ENCODE measurements at regions not wholly inside any gene's neighbourhood (a gene's known extent, or its start where the extent isn't known, plus 50 kb on each side); places are given as distances from the start of the nearest gene placed in this dataset.

DNA sequence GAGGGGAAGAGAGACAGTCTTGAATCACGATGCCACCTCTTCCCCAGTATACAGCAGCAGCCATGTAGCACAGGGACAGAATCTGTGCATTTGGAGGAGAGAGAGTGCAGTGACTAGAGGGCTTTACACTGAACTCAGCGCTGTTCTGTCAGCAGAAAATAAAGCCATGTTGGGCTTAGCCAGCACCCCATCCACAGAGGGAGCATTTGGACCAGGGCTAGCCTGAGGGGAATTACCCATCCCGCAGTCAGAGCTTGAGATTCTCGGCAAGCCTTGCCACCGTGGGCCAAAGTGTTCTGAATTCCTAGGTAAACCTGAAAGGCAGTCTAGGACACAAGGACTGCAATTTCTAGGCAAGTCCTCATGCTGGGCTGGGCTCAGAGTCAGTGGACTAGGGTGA lies 120.4 kb upstream of the CNOT2 start:
- in situ Hi-C loops (cut with MboI; ENCODE audit: low pct_unique_long_range_greater_than_20kb, low sequenced_read_pairs, unreplicated experiment), result no loop called here
- DNase-seq (ENCODE audit: low spot score), result no peak
- TF ChIP-seq CTCF (IDR thresholded peaks at IDR 0.05; ENCODE audit: extremely low read depth, insufficient read depth, missing control alignments), result no peak

DNA sequence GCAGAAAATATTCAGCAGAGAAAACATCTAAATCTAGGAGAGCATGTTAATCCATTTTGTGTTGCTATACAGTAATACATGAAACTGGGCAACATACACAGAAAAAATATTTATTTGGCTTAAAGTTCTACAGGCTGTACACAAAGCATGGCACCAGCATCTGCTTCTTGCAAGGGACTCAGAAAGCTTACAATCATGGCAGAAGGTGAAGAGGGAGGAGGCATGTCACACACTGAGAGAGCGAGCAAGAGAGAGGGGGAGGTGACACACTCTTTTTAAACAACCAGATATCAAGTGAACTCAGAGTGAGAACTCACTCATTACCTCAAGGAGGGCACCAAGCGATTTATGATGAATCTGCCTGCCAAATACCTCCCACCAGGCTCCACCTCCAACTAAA lies 94.2 kb upstream of the CNOT2 start:
- no peak for DNase-seq (ENCODE audit: low spot score)
- in situ Hi-C loops (cut with MboI; ENCODE audit: low pct_unique_long_range_greater_than_20kb, low sequenced_read_pairs, unreplicated experiment), result no loop called here
- no peak for TF ChIP-seq CTCF (IDR thresholded peaks at IDR 0.05; ENCODE audit: extremely low read depth, insufficient read depth, missing control alignments)

GRCh38 chr12:70149665-70150064 lies 93.6 kb upstream of the CNOT2 start:
- no peak for TF ChIP-seq CTCF (IDR thresholded peaks at IDR 0.05; ENCODE audit: extremely low read depth, insufficient read depth, missing control alignments)
- no peak for DNase-seq (ENCODE audit: low spot score)
- in situ Hi-C loops (cut with MboI; ENCODE audit: low pct_unique_long_range_greater_than_20kb, low sequenced_read_pairs, unreplicated experiment), result no loop called here

- no peak for DNase-seq (ENCODE audit: low spot score)
- in situ Hi-C loops (cut with MboI; ENCODE audit: low pct_unique_long_range_greater_than_20kb, low sequenced_read_pairs, unreplicated experiment), result no loop called here
- no peak for TF ChIP-seq CTCF (IDR thresholded peaks at IDR 0.05; ENCODE audit: extremely low read depth, insufficient read depth, missing control alignments)
Observed at GRCh38 chr12:70150230-70150629, 93.0 kb upstream of the CNOT2 start.

GRCh38 chr12:70151993-70152392 lies 91.2 kb upstream of the CNOT2 start:
- DNase-seq (ENCODE audit: low spot score), result no peak
- no peak for TF ChIP-seq CTCF (IDR thresholded peaks at IDR 0.05; ENCODE audit: extremely low read depth, insufficient read depth, missing control alignments)
- in situ Hi-C loops (cut with MboI; ENCODE audit: low pct_unique_long_range_greater_than_20kb, low sequenced_read_pairs, unreplicated experiment), result no loop called here

DNA sequence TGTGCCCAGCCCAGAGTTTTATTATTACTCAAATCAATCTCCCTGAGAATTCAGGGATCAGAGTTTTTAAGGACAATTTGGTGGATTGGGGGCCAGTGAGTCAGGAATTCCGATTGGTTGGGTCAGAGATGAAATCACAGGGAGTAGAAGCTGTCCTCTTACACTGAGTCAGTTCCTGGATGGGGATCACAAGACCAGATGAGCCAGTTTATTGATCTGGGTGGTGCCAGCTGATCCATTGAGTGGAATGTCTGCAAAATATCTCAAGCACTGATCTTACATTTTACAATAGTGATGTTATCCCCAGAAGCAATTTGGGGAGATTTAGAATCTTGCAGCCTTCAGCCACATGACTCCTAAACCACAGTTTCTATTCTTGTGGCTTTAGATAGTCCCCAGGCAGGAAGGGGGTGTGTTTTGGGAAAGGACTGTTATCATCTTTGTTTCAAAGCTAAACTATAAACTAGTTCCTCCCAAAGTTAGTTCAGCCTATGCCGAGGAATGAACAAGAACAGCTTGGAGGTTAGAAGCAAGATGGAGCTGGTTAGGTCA lies 89.1 kb upstream of the CNOT2 start:
- TF ChIP-seq CTCF (IDR thresholded peaks at IDR 0.05; ENCODE audit: extremely low read depth, insufficient read depth, missing control alignments), result no peak
- in situ Hi-C loops (cut with MboI; ENCODE audit: low pct_unique_long_range_greater_than_20kb, low sequenced_read_pairs, unreplicated experiment), result no loop called here
- no peak for DNase-seq (ENCODE audit: low spot score)

Data from GM13977 (cell line).